HEK293 (cell line): ENCODE measurements at regions not wholly inside any gene's neighbourhood (a gene's known extent, or its start where the extent isn't known, plus 50 kb on each side); places are given as distances from the start of the nearest gene placed in this dataset.

ENCODE experiments used
- CTCF ChIP-seq: fragments of 450-650 bp; formaldehyde crosslinking; IDR thresholded peaks from 2 replicates; pipeline ENCODE4 v1.5.1; 2016; ENCODE audit warnings: missing biosample characterization, missing genetic modification characterization
- MYNN ChIP-seq: fragments of 450-650 bp; formaldehyde crosslinking; IDR thresholded peaks from 2 replicates; pipeline ENCODE4 v1.5.1; 2016; ENCODE audit warnings: missing biosample characterization, missing genetic modification characterization, borderline replicate concordance
- SP2 ChIP-seq: fragments of 450-650 bp; formaldehyde crosslinking; IDR thresholded peaks from 2 replicates; pipeline ENCODE4 v1.5.1; 2016; ENCODE audit warnings: missing biosample characterization, missing genetic modification characterization
- ZNF121 ChIP-seq: fragments of 450-650 bp; formaldehyde crosslinking; IDR thresholded peaks from 2 replicates; pipeline ENCODE4 v1.5.1; 2016; ENCODE audit warnings: missing biosample characterization, missing genetic modification characterization
- ZNF169 ChIP-seq: fragments of 450-650 bp; formaldehyde crosslinking; IDR thresholded peaks from 2 replicates; pipeline ENCODE4 v1.5.1; 2016; ENCODE audit warnings: missing biosample characterization, missing genetic modification characterization
- ZNF311 ChIP-seq: fragments of 450-650 bp; formaldehyde crosslinking; IDR thresholded peaks from 2 replicates; pipeline ENCODE4 v1.5.1; 2017; ENCODE audit warnings: missing biosample characterization, missing genetic modification characterization, borderline replicate concordance
- ZNF76 ChIP-seq: fragments of 450-650 bp; formaldehyde crosslinking; IDR thresholded peaks from 2 replicates; pipeline ENCODE4; 2016; ENCODE audit warnings: low read depth, missing biosample characterization, missing genetic modification characterization, borderline replicate concordance
- ZNF785 ChIP-seq: fragments of 450-650 bp; formaldehyde crosslinking; IDR thresholded peaks from 2 replicates; pipeline ENCODE4 v1.5.1; 2016; ENCODE audit warnings: missing biosample characterization, missing genetic modification characterization

GRCh38 chr6:16909658-16910360 is 148.5 kb upstream of the ATXN1 start:
- TF ChIP-seq ZNF169 (tag by site-specific recombination) (no peak), MYNN (tag by site-specific recombination) (no peak), ZNF121 (no peak), CTCF (tag by site-specific recombination) (no peak), ZNF76 (tag by site-specific recombination) (no peak), SP2 (no peak), ZNF311 (no peak), ZNF785 (tag by site-specific recombination) (no peak)
